ENCODE measurements at regions not wholly inside any gene's neighbourhood (a gene's known extent, or its start where the extent isn't known, plus 50 kb on each side); places are given as distances from the start of the nearest gene placed in this dataset.
"Not testable (repeated sequence)": the region's sequence is repeated elsewhere in the genome, so short reads cannot be mapped to it uniquely, and the experiment has no call there.

GRCh38 chr14:34177466-34177865 lies 226.6 kb upstream of the EGLN3 start:
- no peak for DNase-seq (ENCODE audit: low read depth in 2 of 2)

GRCh38 chr14:34175574-34175973 lies 224.7 kb upstream of the EGLN3 start:
- no peak for DNase-seq (ENCODE audit: low read depth in 2 of 2)

- no peak for DNase-seq (ENCODE audit: low read depth in 2 of 2)
Observed at GRCh38 chr14:34174973-34175372, 224.1 kb upstream of the EGLN3 start.

- DNase-seq (ENCODE audit: low read depth in 2 of 2): no peak
Observed at GRCh38 chr14:34173916-34174315, 223.0 kb upstream of the EGLN3 start.

GRCh38 chr14:34172550-34173368 lies 221.9 kb upstream of the EGLN3 start:
- no peak for DNase-seq (ENCODE audit: low read depth in 2 of 2)

GRCh38 chr14:34172173-34172451 lies 221.2 kb upstream of the EGLN3 start:
- no peak for DNase-seq (ENCODE audit: low read depth in 2 of 2)

GRCh38 chr14:34171431-34172172 lies 220.7 kb upstream of the EGLN3 start:
- no peak for DNase-seq (ENCODE audit: low read depth in 2 of 2)

- no peak for DNase-seq (ENCODE audit: low read depth in 2 of 2)
Observed at GRCh38 chr14:34170882-34171281, 220.0 kb upstream of the EGLN3 start.

GRCh38 chr14:34169561-34169960 lies 218.7 kb upstream of the EGLN3 start:
- no peak for DNase-seq (ENCODE audit: low read depth in 2 of 2)

GRCh38 chr14:34168656-34169055 lies 217.8 kb upstream of the EGLN3 start:
- DNase-seq (ENCODE audit: low read depth in 2 of 2): no peak

- no peak for DNase-seq (ENCODE audit: low read depth in 2 of 2)
Observed at GRCh38 chr14:34165847-34166350, 215.0 kb upstream of the EGLN3 start.

- no peak for DNase-seq (ENCODE audit: low read depth in 2 of 2)
Observed at GRCh38 chr14:34164162-34164864, 213.4 kb upstream of the EGLN3 start.

- no peak for DNase-seq (ENCODE audit: low read depth in 2 of 2)
Observed at GRCh38 chr14:34161351-34162082, 210.6 kb upstream of the EGLN3 start.

GRCh38 chr14:34160619-34161018 lies 209.7 kb upstream of the EGLN3 start:
- no peak for DNase-seq (ENCODE audit: low read depth in 2 of 2)

- no peak for DNase-seq (ENCODE audit: low read depth in 2 of 2)
Observed at GRCh38 chr14:34157651-34158050, 206.8 kb upstream of the EGLN3 start.

- no peak for DNase-seq (ENCODE audit: low read depth in 2 of 2)
Observed at GRCh38 chr14:34147461-34147860, 196.6 kb upstream of the EGLN3 start.

GRCh38 chr14:34140127-34140526 lies 189.3 kb upstream of the EGLN3 start:
- not testable (repeated sequence) for DNase-seq (ENCODE audit: low read depth in 2 of 2)

- not testable (repeated sequence) for DNase-seq (ENCODE audit: low read depth in 2 of 2)
Observed at GRCh38 chr14:34139160-34140121, 188.6 kb upstream of the EGLN3 start.

GRCh38 chr14:34138175-34138574 lies 187.3 kb upstream of the EGLN3 start:
- DNase-seq (ENCODE audit: low read depth in 2 of 2): no peak

GRCh38 chr14:34137001-34137745 lies 186.3 kb upstream of the EGLN3 start:
- DNase-seq (ENCODE audit: low read depth in 2 of 2): no peak

All from dermis microvascular lymphatic vessel endothelial cell (primary cell).